ENCODE measurements at regions not wholly inside any gene's neighbourhood (a gene's known extent, or its start where the extent isn't known, plus 50 kb on each side); places are given as distances from the start of the nearest gene placed in this dataset.

DNA sequence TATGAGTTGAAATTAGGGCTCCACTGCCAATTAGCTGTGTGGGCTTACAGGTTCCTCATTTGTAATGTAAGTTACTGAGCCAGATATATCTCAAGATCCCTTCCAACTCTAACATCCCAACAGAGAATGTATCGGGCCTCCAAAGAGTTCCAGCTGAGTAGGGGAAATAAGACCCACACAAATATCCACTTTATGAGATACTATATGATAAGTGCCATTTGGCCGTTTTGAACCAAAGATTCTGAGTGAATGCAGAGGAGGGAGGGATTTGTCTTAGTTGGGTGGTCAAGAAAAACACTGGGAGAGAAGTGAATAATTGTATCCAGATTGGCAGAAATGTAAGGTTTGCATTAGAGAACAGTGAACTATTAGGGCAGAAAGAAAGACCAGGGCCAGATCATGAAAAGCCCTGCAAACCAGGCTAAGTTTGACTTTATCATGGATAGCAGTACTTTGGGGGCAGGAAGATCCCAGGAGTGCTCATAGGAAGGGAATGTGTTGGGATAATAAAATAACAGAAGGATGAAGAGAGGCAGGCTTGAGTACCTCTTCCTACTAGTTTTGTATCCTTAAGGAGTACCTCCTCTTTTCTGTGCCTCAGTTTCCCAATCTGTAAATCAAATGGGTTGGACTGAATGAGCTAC lies 63.9 kb downstream of the RPL27A start:
- Histone ChIP-seq H3F3A (ENCODE audit: insufficient read depth, low read length) (no peaks in the 10 kb centered on the region), H3K4me2 (ENCODE audit: low read length) (no peak overlapping the region), H3K27ac (ENCODE audit: low read depth, low read length, poor library complexity, severe bottlenecking) (no peak overlapping the region), H4K20me1 (ENCODE audit: insufficient read depth, low read length) (no peaks in the 10 kb centered on the region), H3K27me3 (ENCODE audit: insufficient read depth, low read length) (no peaks in the 10 kb centered on the region), H3K9me2 (ENCODE audit: low read depth, low read length) (no peaks in the 10 kb centered on the region), H2AFZ (ENCODE audit: low read length) (no peak overlapping the region), H3K9ac (ENCODE audit: low read length) (no peak overlapping the region), H3K36me3 (ENCODE audit: insufficient read depth, low read length) (no peaks in the 10 kb centered on the region), H3K4me1 (ENCODE audit: insufficient read depth, low read length, severe bottlenecking) (no peaks in the 10 kb centered on the region), H3K79me2 (ENCODE audit: insufficient read depth, low read length) (no peaks in the 10 kb centered on the region), H3K9me3 (ENCODE audit: low read length) (no peaks in the 10 kb centered on the region), H3K4me3 (ENCODE audit: low read depth, low read length, poor library complexity, severe bottlenecking) (no peak overlapping the region)
- TF ChIP-seq EZH2 (IDR thresholded peaks at IDR 0.05; ENCODE audit: borderline replicate concordance, low read length) = no peak
- TF ChIP-seq, protein P1, sequence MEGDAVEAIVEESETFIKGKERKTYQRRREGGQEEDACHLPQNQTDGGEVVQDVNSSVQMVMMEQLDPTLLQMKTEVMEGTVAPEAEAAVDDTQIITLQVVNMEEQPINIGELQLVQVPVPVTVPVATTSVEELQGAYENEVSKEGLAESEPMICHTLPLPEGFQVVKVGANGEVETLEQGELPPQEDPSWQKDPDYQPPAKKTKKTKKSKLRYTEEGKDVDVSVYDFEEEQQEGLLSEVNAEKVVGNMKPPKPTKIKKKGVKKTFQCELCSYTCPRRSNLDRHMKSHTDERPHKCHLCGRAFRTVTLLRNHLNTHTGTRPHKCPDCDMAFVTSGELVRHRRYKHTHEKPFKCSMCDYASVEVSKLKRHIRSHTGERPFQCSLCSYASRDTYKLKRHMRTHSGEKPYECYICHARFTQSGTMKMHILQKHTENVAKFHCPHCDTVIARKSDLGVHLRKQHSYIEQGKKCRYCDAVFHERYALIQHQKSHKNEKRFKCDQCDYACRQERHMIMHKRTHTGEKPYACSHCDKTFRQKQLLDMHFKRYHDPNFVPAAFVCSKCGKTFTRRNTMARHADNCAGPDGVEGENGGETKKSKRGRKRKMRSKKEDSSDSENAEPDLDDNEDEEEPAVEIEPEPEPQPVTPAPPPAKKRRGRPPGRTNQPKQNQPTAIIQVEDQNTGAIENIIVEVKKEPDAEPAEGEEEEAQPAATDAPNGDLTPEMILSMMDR (IDR thresholded peaks at IDR 0.05; ENCODE audit: low read length) = no peak

DNA sequence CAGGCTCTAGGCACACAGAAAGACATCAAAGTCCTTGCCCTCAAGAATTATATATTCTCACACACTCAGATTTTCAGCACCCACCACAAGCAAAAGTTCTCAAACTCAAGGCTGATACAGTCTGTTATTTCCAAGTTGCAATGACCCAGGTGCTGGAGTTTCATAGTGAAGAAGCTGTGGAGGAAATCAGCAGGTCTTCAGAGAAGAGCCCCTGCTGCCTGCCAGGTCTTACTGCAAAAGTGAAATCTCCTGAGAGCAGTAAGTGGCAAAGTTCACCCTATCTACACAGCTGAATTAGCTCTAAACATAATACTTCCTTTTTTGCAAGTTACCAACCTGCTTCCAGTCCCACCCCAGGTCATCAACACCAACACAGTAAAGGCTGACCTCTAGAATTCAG lies 64.6 kb downstream of the RPL27A start:
- Histone ChIP-seq H3K36me3 (ENCODE audit: insufficient read depth, low read length) (no peaks in the 10 kb centered on the region), H3K79me2 (ENCODE audit: insufficient read depth, low read length) (no peaks in the 10 kb centered on the region), H3K9ac (ENCODE audit: low read length) (no peak overlapping the region), H3K4me3 (ENCODE audit: low read depth, low read length, poor library complexity, severe bottlenecking) (no peak overlapping the region), H3K9me3 (ENCODE audit: low read length) (no peaks in the 10 kb centered on the region), H4K20me1 (ENCODE audit: insufficient read depth, low read length) (no peaks in the 10 kb centered on the region), H3F3A (ENCODE audit: insufficient read depth, low read length) (no peaks in the 10 kb centered on the region), H3K27me3 (ENCODE audit: insufficient read depth, low read length) (no peaks in the 10 kb centered on the region), H3K27ac (ENCODE audit: low read depth, low read length, poor library complexity, severe bottlenecking) (no peak overlapping the region), H3K9me2 (ENCODE audit: low read depth, low read length) (no peaks in the 10 kb centered on the region), H2AFZ (ENCODE audit: low read length) (no peak overlapping the region), H3K4me1 (ENCODE audit: insufficient read depth, low read length, severe bottlenecking) (no peaks in the 10 kb centered on the region), H3K4me2 (ENCODE audit: low read length) (no peak overlapping the region)
- no peak for TF ChIP-seq EZH2 (IDR thresholded peaks at IDR 0.05; ENCODE audit: borderline replicate concordance, low read length)
- TF ChIP-seq, protein P1 (IDR thresholded peaks at IDR 0.05; ENCODE audit: low read length) = no peak

DNA sequence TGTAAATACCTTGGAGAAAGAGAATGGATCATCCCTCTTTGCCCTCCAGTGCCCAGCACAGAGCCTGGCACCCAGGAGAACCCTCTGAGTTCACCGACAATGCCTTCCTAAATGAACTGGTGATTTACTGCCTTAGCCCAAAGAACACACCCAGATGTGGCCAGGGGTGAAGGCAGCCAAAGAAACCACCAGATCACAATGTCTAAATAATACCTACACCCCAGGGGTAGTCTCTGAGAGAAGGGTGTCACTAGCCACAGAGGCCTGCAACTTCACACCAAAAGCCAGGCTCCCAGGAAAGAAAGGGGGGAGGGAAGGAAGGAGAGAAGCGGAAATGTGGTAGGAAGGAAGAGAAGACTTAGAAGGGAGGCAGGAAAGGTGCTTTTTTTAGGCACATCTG lies 65.7 kb downstream of the RPL27A start:
- Histone ChIP-seq H3K9ac (ENCODE audit: low read length) (no peak overlapping the region), H4K20me1 (ENCODE audit: insufficient read depth, low read length) (no peaks in the 10 kb centered on the region), H3K36me3 (ENCODE audit: insufficient read depth, low read length) (no peaks in the 10 kb centered on the region), H2AFZ (ENCODE audit: low read length) (no peak overlapping the region), H3K27ac (ENCODE audit: low read depth, low read length, poor library complexity, severe bottlenecking) (no peak overlapping the region), H3K9me2 (ENCODE audit: low read depth, low read length) (no peaks in the 10 kb centered on the region), H3K9me3 (ENCODE audit: low read length) (no peaks in the 10 kb centered on the region), H3F3A (ENCODE audit: insufficient read depth, low read length) (no peaks in the 10 kb centered on the region), H3K27me3 (ENCODE audit: insufficient read depth, low read length) (no peaks in the 10 kb centered on the region), H3K79me2 (ENCODE audit: insufficient read depth, low read length) (no peaks in the 10 kb centered on the region), H3K4me2 (ENCODE audit: low read length) (no peak overlapping the region), H3K4me3 (ENCODE audit: low read depth, low read length, poor library complexity, severe bottlenecking) (no peak overlapping the region), H3K4me1 (ENCODE audit: insufficient read depth, low read length, severe bottlenecking) (no peaks in the 10 kb centered on the region)
- no peak for TF ChIP-seq EZH2 (IDR thresholded peaks at IDR 0.05; ENCODE audit: borderline replicate concordance, low read length)
- TF ChIP-seq, protein P1 (IDR thresholded peaks at IDR 0.05; ENCODE audit: low read length) = no peak
